Right lung (tissue), 2 donors: ENCODE measurements at regions not wholly inside any gene's neighbourhood (a gene's known extent, or its start where the extent isn't known, plus 50 kb on each side); places are given as distances from the start of the nearest gene placed in this dataset.

Experiments
- DNase-seq, 2 donors: peaks; one replicate each; pipeline ENCODE4 v3.0.0-alpha.2; 2013

GRCh38 chr14:30786701-30787100, 87.7 kb upstream of the COCH start:
- no peak for DNase-seq

DNA sequence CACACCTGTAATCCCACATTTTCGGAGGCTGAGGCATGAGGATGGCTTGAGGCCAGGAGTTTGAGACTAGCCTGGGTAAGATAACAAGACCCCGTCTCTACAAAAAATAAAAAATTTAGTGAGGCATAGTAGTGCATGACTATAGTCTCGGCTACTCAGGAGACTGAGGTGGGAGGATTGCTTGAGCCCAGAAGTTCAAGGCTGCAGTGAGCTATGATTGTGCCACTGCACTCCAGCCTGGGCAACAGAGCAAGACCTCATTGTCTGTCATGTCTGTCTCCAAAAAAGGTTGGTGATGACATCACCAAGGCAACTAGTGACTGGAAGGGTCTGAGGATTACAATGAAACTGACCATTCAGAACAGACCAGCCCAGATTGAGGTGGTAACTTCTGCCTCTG, 83.5 kb upstream of the COCH start:
- no peak for DNase-seq

- no peak for DNase-seq
These were observed 82.6 kb upstream of the COCH start for GRCh38 chr14:30791522-30792351.

DNA sequence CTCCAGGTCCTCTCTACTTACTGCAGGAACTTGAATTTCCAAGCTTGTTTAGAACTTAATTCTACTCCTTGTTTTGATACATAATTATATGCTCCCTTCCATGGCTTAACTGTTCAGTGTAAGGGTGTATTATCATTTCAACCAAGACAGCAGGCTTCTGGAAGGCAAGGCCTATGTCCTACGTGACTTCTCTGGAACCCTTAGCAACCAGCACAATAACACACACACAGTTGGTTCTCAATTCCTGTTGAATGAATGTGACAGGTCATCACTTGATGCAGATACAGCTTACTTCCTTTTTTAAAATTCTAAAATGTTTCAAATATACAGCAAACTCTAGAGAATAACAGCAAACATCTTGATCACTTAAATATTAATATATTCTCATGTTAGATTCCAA, 77.7 kb upstream of the COCH start:
- no peak for DNase-seq

- no peak for DNase-seq
These were observed 75.8 kb upstream of the COCH start for GRCh38 chr14:30798516-30798915.

DNA sequence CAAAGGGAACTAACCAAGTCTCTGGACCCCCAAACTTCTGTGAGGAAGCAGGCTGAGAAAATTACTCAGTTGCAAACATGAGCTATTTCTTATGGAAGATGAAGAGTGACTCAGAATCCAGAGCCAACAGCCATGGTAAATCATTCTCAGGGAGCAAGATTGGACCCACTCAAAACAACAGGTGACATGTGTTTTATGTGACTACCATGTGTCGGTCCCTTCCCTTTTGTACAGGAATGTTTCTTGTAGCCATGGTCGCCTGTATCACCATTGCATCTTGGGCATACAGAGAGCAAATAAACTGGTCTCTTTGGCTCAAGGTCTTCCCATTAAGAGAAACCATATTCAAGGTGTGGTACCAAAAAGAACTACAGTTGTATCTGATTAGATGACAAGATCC, 75.4 kb upstream of the COCH start:
- no peak for DNase-seq

GRCh38 chr14:30799933-30800332, 74.4 kb upstream of the COCH start:
- DNase-seq: no peak

DNA sequence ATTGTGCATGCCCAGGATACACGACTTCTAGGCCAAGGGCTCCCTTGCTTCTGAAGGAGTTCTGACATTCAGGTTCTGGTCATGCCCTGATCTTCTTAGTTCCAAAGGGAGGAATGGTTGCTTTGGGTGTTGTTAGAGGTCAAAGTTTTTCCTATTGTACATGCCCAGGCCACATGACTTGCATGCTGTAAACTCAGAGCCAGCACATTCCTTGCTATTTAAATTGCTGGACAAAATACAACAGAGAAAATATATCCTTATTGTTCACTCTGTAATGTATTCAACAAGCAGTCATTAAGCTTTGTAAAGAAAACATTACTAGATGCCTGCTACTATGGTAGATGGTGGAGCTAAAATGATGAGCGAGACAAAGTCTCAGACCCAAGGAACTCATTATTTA, 71.2 kb upstream of the COCH start:
- DNase-seq: no peak

DNA sequence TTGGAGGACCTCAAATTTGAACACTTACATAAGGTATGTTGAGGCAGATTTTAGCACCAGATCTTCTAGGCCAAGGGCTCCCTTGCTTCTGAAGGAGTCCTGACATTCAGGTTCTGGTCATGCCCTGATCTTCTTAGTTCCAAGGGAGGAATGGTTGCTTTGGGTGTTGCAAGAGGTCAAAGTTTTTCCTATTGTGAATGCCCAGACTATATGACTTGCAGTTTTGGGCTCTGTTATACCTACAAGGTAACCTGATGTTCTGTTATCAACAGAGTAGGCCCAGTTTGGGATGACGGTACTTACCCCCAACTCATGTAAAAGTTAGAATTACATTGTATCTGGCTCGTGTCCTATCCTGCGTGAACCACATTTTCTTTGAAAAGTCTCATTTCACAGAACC, 69.1 kb upstream of the COCH start:
- DNase-seq: no peak

DNA sequence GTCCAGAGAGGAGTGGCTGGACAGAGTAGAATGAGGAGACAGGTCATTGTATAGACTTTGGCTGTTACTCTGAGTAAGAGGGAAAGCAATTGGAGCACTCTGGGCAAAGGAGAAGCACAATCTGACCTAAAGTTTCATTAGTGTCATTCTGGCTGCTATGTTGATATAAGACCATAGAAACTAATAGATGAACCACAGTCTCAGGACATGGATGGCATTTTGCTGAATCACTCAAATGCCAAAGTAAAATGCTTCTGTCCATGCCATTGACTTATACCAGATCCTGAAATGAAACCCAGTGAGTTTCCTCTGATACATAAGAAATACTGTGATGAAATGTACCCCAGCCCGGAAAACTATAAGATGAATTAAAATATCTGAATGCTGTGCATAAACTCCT, 65.8 kb upstream of the COCH start:
- DNase-seq: no peak

- DNase-seq: peak in 1 of 2 donors; percentile 3
These were observed 61.1 kb upstream of the COCH start for GRCh38 chr14:30813216-30813615.

- no peak for DNase-seq
These were observed 53.7 kb upstream of the COCH start for GRCh38 chr14:30820674-30821073.

DNA sequence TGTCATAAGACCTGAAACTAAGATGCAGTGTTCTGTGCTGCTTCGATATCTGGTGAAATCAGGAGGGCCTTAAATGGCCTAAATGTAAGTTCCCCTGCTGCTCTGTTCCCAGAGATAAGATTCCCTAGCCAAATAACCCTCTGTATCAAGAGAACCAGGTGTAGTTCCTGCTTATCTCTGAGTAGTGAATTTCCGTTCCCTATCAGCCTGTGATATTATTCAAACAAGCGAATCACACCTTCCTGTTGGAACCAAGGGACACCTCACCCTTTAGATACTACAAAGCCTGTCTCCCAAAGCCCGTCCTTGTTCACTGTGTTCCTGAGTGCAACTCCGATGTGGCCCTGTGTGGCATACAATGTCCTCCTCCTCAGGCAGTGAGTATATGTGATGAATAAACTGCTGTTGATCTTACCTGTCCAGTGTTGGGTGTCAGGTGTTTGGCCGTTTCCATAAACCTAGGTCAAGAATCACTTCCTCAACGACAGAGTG, 52.2 kb upstream of the COCH start:
- no peak for DNase-seq
